ENCODE measurements at regions not wholly inside any gene's neighbourhood (a gene's known extent, or its start where the extent isn't known, plus 50 kb on each side); places are given as distances from the start of the nearest gene placed in this dataset.

DNA sequence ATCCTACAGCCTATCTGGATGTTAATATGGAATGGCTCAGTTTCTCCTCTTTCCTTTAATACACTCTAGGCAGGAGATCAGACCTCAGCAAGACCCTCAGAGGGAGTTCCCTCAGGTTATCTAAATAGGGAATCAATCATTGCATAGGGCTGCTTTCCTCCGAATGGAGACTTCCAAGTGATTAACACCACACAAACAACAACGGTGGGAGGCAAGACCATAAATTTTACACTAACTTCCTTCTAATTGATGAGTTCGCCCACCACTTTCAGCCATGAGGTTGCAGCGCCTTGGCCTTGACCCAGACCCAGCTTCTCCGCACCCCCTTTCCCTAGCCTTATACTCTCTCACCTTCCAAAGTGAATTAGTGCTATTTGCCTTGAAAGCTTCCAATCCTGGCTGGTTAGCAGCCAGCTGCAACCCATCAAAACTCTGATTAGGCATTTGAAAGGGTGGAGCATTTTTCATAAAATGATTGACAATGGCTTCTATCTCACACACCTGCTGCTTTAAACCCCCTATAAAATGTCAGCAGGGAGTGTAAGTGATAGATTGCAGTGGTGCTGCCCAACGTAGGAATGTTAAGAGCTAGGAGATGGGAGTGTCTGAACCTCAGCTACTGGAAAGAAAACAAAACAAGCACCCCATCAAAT, 534.9 kb upstream of the USP24 start:
- H3K36me3 ChIP-seq (ENCODE audit: control insufficient read depth, insufficient read depth, low read length): no peaks in the 10 kb centered on the region
- Mint-ChIP-seq H3K4me1 (no peaks in the 10 kb centered on the region), H3K27ac (no peak overlapping the region), H3K27me3 (ENCODE audit: low read depth in 2 of 2) (peaks cover 7 to 18% of the 10 kb centered on the region in 2 donors), H3K36me3 (no peaks in the 10 kb centered on the region), H3K4me3 (no peak overlapping the region), H3K9me3 (peaks cover 5 to 6% of the 10 kb centered on the region in 2 donors)
- ATAC-seq (no peak), DNase-seq (no peak)
- H3K27ac ChIP-seq (ENCODE audit: low read length): no peak overlapping the region
- H3K4me3 ChIP-seq (ENCODE audit: low read length): no peak overlapping the region
- no peaks in the 10 kb centered on the region for H3K27me3 ChIP-seq (ENCODE audit: control insufficient read depth, insufficient read depth, low read length)
- TF ChIP-seq, protein P1, sequence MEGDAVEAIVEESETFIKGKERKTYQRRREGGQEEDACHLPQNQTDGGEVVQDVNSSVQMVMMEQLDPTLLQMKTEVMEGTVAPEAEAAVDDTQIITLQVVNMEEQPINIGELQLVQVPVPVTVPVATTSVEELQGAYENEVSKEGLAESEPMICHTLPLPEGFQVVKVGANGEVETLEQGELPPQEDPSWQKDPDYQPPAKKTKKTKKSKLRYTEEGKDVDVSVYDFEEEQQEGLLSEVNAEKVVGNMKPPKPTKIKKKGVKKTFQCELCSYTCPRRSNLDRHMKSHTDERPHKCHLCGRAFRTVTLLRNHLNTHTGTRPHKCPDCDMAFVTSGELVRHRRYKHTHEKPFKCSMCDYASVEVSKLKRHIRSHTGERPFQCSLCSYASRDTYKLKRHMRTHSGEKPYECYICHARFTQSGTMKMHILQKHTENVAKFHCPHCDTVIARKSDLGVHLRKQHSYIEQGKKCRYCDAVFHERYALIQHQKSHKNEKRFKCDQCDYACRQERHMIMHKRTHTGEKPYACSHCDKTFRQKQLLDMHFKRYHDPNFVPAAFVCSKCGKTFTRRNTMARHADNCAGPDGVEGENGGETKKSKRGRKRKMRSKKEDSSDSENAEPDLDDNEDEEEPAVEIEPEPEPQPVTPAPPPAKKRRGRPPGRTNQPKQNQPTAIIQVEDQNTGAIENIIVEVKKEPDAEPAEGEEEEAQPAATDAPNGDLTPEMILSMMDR (IDR thresholded peaks at IDR 0.05): no peak
- H3K9me3 ChIP-seq (ENCODE audit: control insufficient read depth, insufficient read depth, low read length): no peaks in the 10 kb centered on the region
- 62% methylated on average over 5 of the region's 6 CpGs for WGBS (ENCODE audit: insufficient coverage)
- intact Hi-C loops (cut with micrococcal nuclease): no loop called here
- H3K4me1 ChIP-seq (ENCODE audit: control insufficient read depth, insufficient read depth, low read length): no peaks in the 10 kb centered on the region

DNA sequence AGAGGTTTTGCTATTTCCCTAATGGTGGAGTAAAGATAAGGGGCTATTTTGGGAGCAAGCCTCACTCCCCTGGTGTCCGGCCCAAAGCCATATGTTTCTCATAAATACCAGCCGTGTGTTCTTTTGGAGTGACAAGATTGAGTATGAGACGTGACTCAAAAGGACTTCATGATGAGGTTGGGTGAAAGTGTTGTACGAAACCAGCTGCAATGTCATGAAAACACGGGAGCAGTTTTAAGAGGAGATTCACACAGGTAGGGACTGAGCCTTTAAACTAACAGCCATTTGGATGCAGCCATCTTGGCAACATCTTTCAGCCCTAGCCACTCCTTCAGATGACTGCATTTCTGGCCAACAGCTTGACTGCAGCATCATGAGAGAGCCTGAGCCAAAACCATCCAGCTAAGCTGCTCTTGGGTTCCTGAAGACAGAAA, 532.3 kb upstream of the USP24 start:
- peaks cover 6 to 7% of the 10 kb centered on the region in 2 donors for H3K9me3 Mint-ChIP-seq
- TF ChIP-seq, protein P1 (IDR thresholded peaks at IDR 0.05): no peak
- no peak overlapping the region for H3K27ac Mint-ChIP-seq
- no peak overlapping the region for H3K4me3 ChIP-seq (ENCODE audit: low read length)
- WGBS (ENCODE audit: insufficient coverage): 90% methylated on average over 5 of the region's 5 CpGs
- no peaks in the 10 kb centered on the region for H3K36me3 Mint-ChIP-seq
- no peaks in the 10 kb centered on the region for H3K36me3 ChIP-seq (ENCODE audit: control insufficient read depth, insufficient read depth, low read length)
- H3K4me1 Mint-ChIP-seq: no peaks in the 10 kb centered on the region
- no peaks in the 10 kb centered on the region for H3K9me3 ChIP-seq (ENCODE audit: control insufficient read depth, insufficient read depth, low read length)
- H3K4me3 Mint-ChIP-seq: no peak overlapping the region
- H3K27ac ChIP-seq (ENCODE audit: low read length): no peak overlapping the region
- intact Hi-C loops (cut with micrococcal nuclease): no loop called here
- ATAC-seq (no peak), DNase-seq (no peak)
- H3K4me1 ChIP-seq (ENCODE audit: control insufficient read depth, insufficient read depth, low read length): no peaks in the 10 kb centered on the region
- no peaks in the 10 kb centered on the region for H3K27me3 ChIP-seq (ENCODE audit: control insufficient read depth, insufficient read depth, low read length)
- H3K27me3 Mint-ChIP-seq (ENCODE audit: low read depth in 2 of 2): peaks cover 0 to 5% of the 10 kb centered on the region in 2 donors

DNA sequence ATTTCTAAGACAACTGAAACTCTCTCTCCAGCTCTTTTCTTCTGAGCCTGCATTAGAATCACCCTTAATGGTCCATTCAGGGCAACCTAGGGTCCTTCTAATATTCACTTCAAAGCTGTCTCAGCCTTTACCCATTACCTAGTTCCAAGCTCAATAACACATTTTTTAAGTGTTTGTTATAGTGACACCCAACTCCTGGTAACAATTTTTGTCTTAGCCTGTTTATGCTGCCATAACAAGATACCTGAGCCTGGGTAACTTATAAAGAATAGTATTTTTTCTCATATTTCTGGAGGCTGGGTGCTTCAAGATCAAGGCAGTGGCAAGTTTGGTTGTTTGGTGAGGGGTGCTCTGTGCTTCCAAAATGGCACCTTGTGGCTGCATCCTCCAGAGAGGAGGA, 531.5 kb upstream of the USP24 start:
- H3K27ac Mint-ChIP-seq: no peak overlapping the region
- H3K4me1 Mint-ChIP-seq: no peaks in the 10 kb centered on the region
- Histone ChIP-seq H3K27ac (ENCODE audit: low read length) (no peak overlapping the region), H3K9me3 (ENCODE audit: control insufficient read depth, insufficient read depth, low read length) (no peaks in the 10 kb centered on the region), H3K4me1 (ENCODE audit: control insufficient read depth, insufficient read depth, low read length) (no peaks in the 10 kb centered on the region), H3K4me3 (ENCODE audit: low read length) (no peak overlapping the region), H3K27me3 (ENCODE audit: control insufficient read depth, insufficient read depth, low read length) (no peaks in the 10 kb centered on the region), H3K36me3 (ENCODE audit: control insufficient read depth, insufficient read depth, low read length) (no peaks in the 10 kb centered on the region)
- intact Hi-C loops (cut with micrococcal nuclease): no loop called here
- no peak for DNase-seq
- H3K4me3 Mint-ChIP-seq: no peak overlapping the region
- no peak for ATAC-seq
- H3K27me3 Mint-ChIP-seq (ENCODE audit: low read depth in 2 of 2): peaks cover 0 to 7% of the 10 kb centered on the region in 2 donors
- peaks cover 6 to 8% of the 10 kb centered on the region in 2 donors for H3K9me3 Mint-ChIP-seq
- TF ChIP-seq, protein P1 (IDR thresholded peaks at IDR 0.05): no peak
- no peaks in the 10 kb centered on the region for H3K36me3 Mint-ChIP-seq

DNA sequence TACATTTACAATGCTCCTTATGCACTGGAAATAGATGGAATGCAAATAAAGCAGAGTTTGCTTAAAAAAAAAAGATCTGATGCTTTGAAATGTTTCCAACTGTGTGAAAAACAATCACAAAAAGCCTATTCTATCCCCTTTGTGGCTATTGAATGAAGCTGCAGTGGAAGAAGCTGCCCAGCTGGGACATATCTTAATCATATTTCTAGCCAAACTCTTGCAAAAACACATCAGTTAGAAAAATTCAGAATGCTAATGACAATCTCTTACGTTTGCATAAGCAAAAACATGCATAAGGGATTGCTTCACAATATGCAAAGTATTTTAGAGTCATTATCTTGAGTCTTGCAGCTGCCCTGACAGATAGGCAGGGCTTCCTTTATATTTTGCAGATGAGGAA, 526.4 kb upstream of the USP24 start:
- Histone ChIP-seq H3K36me3 (ENCODE audit: control insufficient read depth, insufficient read depth, low read length) (no peaks in the 10 kb centered on the region), H3K27ac (ENCODE audit: low read length) (no peak overlapping the region), H3K9me3 (ENCODE audit: control insufficient read depth, insufficient read depth, low read length) (no peaks in the 10 kb centered on the region), H3K4me3 (ENCODE audit: low read length) (no peak overlapping the region), H3K4me1 (ENCODE audit: control insufficient read depth, insufficient read depth, low read length) (no peaks in the 10 kb centered on the region), H3K27me3 (ENCODE audit: control insufficient read depth, insufficient read depth, low read length) (no peaks in the 10 kb centered on the region)
- peaks cover 0 to 12% of the 10 kb centered on the region in 2 donors for H3K27me3 Mint-ChIP-seq (ENCODE audit: low read depth in 2 of 2)
- H3K9me3 Mint-ChIP-seq: peaks cover 7 to 8% of the 10 kb centered on the region in 2 donors
- H3K36me3 Mint-ChIP-seq: no peaks in the 10 kb centered on the region
- ATAC-seq: no peak
- 77% methylated on average over 1 of the region's 1 CpG for WGBS (ENCODE audit: insufficient coverage)
- no peaks in the 10 kb centered on the region for H3K4me1 Mint-ChIP-seq
- TF ChIP-seq, protein P1 (IDR thresholded peaks at IDR 0.05): no peak
- no peak overlapping the region for H3K27ac Mint-ChIP-seq
- DNase-seq: no peak
- intact Hi-C loops (cut with micrococcal nuclease): no loop called here
- H3K4me3 Mint-ChIP-seq: no peak overlapping the region
